ENCODE measurements at regions not wholly inside any gene's neighbourhood (a gene's known extent, or its start where the extent isn't known, plus 50 kb on each side); places are given as distances from the start of the nearest gene placed in this dataset.

GRCh38 chr4:116385583-116385982, 699.8 kb downstream of the TRAM1L1 start:
- Histone ChIP-seq H3K79me1 (replicated peaks; ENCODE audit: low read length, poor library complexity, severe bottlenecking) (no peaks in the 10 kb centered on the region), H2BK5ac (ENCODE audit: low read depth, low read length, poor library complexity, severe bottlenecking) (no peak overlapping the region), H2BK15ac (ENCODE audit: low read depth, poor library complexity, severe bottlenecking) (no peak overlapping the region), H4K8ac (ENCODE audit: low read length) (no peak overlapping the region), H3K18ac (ENCODE audit: low read depth in 1 of 2, low read length in 2 of 2) (no peak overlapping the region), H3K23ac (ENCODE audit: low read length in 2 of 2) (no peak overlapping the region), H3K27me3 (ENCODE audit: control insufficient read depth in 1 of 2, insufficient read depth in 1 of 2, low read length in 2 of 2) (no peaks in the 10 kb centered on the region), H2AK5ac (ENCODE audit: low read length, severe bottlenecking) (no peak overlapping the region), H3K4me3 (ENCODE audit: insufficient read depth in 1 of 2, low read depth in 1 of 2, low read length in 2 of 2) (no peak overlapping the region), H2BK120ac (ENCODE audit: low read depth, low read length) (no peak overlapping the region), H2BK12ac (ENCODE audit: low read length in 2 of 2) (no peak overlapping the region), H3K9ac (ENCODE audit: low read length) (no peak overlapping the region), H3K27ac (ENCODE audit: low read length, poor library complexity, severe bottlenecking) (no peak overlapping the region), H3K9me3 (ENCODE audit: control insufficient read depth, low read length) (no peaks in the 10 kb centered on the region), H3K4me2 (ENCODE audit: low read length, poor library complexity, severe bottlenecking) (no peak overlapping the region), H3K14ac (ENCODE audit: low read length in 2 of 2) (no peak overlapping the region), H4K91ac (ENCODE audit: low read length) (no peak overlapping the region), H3K36me3 (ENCODE audit: control insufficient read depth in 1 of 2, insufficient read depth in 2 of 2, low read depth in 1 of 2, low read length in 2 of 2) (no peaks in the 10 kb centered on the region), H2AFZ (ENCODE audit: low read depth, low read length) (no peak overlapping the region), H3K4me1 (ENCODE audit: control insufficient read depth, insufficient read depth, low read depth, low read length) (no peaks in the 10 kb centered on the region), H3K4ac (ENCODE audit: low read depth in 1 of 2, low read length in 2 of 2) (no peak overlapping the region)
- DNase-seq, result no peak
- WGBS, result 97% methylated on average over 4 of the region's 6 CpGs

GRCh38 chr4:116374815-116375214, 710.6 kb downstream of the TRAM1L1 start:
- no peak overlapping the region for H3K14ac ChIP-seq (ENCODE audit: low read length in 2 of 2)
- no peak overlapping the region for H3K4me3 ChIP-seq (ENCODE audit: insufficient read depth in 1 of 2, low read depth in 1 of 2, low read length in 2 of 2)
- H3K4me1 ChIP-seq (ENCODE audit: control insufficient read depth, insufficient read depth, low read depth, low read length), result no peaks in the 10 kb centered on the region
- WGBS, result 91% methylated on average over 1 of the region's 3 CpGs
- H2BK15ac ChIP-seq (ENCODE audit: low read depth, poor library complexity, severe bottlenecking), result no peak overlapping the region
- no peak overlapping the region for H2AK5ac ChIP-seq (ENCODE audit: low read length, severe bottlenecking)
- no peak overlapping the region for H3K4me2 ChIP-seq (ENCODE audit: low read length, poor library complexity, severe bottlenecking)
- no peaks in the 10 kb centered on the region for H3K27me3 ChIP-seq (ENCODE audit: control insufficient read depth in 1 of 2, insufficient read depth in 1 of 2, low read length in 2 of 2)
- H3K36me3 ChIP-seq (ENCODE audit: control insufficient read depth in 1 of 2, insufficient read depth in 2 of 2, low read depth in 1 of 2, low read length in 2 of 2), result no peaks in the 10 kb centered on the region
- H3K4ac ChIP-seq (ENCODE audit: low read depth in 1 of 2, low read length in 2 of 2), result no peak overlapping the region
- no peak overlapping the region for H3K27ac ChIP-seq (ENCODE audit: low read length, poor library complexity, severe bottlenecking)
- H3K18ac ChIP-seq (ENCODE audit: low read depth in 1 of 2, low read length in 2 of 2), result no peak overlapping the region
- H4K8ac ChIP-seq (ENCODE audit: low read length), result no peak overlapping the region
- H2BK12ac ChIP-seq (ENCODE audit: low read length in 2 of 2), result no peak overlapping the region
- H3K9ac ChIP-seq (ENCODE audit: low read length), result no peak overlapping the region
- no peak overlapping the region for H2BK5ac ChIP-seq (ENCODE audit: low read depth, low read length, poor library complexity, severe bottlenecking)
- H3K9me3 ChIP-seq (ENCODE audit: control insufficient read depth, low read length), result no peaks in the 10 kb centered on the region
- H3K79me1 ChIP-seq (replicated peaks; ENCODE audit: low read length, poor library complexity, severe bottlenecking), result no peaks in the 10 kb centered on the region
- no peak overlapping the region for H3K23ac ChIP-seq (ENCODE audit: low read length in 2 of 2)
- H4K91ac ChIP-seq (ENCODE audit: low read length), result no peak overlapping the region
- no peak overlapping the region for H2BK120ac ChIP-seq (ENCODE audit: low read depth, low read length)
- H2AFZ ChIP-seq (ENCODE audit: low read depth, low read length), result no peak overlapping the region
- no peak for DNase-seq

- no peak overlapping the region for H4K8ac ChIP-seq (ENCODE audit: low read length)
- H3K4me1 ChIP-seq (ENCODE audit: control insufficient read depth, insufficient read depth, low read depth, low read length), result no peaks in the 10 kb centered on the region
- no peak overlapping the region for H4K91ac ChIP-seq (ENCODE audit: low read length)
- H3K36me3 ChIP-seq (ENCODE audit: control insufficient read depth in 1 of 2, insufficient read depth in 2 of 2, low read depth in 1 of 2, low read length in 2 of 2), result no peaks in the 10 kb centered on the region
- no peak overlapping the region for H2AK5ac ChIP-seq (ENCODE audit: low read length, severe bottlenecking)
- no peak overlapping the region for H2BK15ac ChIP-seq (ENCODE audit: low read depth, poor library complexity, severe bottlenecking)
- DNase-seq, result no peak
- H3K18ac ChIP-seq (ENCODE audit: low read depth in 1 of 2, low read length in 2 of 2), result no peak overlapping the region
- H3K4ac ChIP-seq (ENCODE audit: low read depth in 1 of 2, low read length in 2 of 2), result no peak overlapping the region
- H3K4me3 ChIP-seq (ENCODE audit: insufficient read depth in 1 of 2, low read depth in 1 of 2, low read length in 2 of 2), result no peak overlapping the region
- no peak overlapping the region for H3K23ac ChIP-seq (ENCODE audit: low read length in 2 of 2)
- no peak overlapping the region for H2BK5ac ChIP-seq (ENCODE audit: low read depth, low read length, poor library complexity, severe bottlenecking)
- H3K27ac ChIP-seq (ENCODE audit: low read length, poor library complexity, severe bottlenecking), result no peak overlapping the region
- H3K14ac ChIP-seq (ENCODE audit: low read length in 2 of 2), result no peak overlapping the region
- no peak overlapping the region for H2BK120ac ChIP-seq (ENCODE audit: low read depth, low read length)
- no peaks in the 10 kb centered on the region for H3K79me1 ChIP-seq (replicated peaks; ENCODE audit: low read length, poor library complexity, severe bottlenecking)
- H2AFZ ChIP-seq (ENCODE audit: low read depth, low read length), result no peak overlapping the region
- no peak overlapping the region for H3K9ac ChIP-seq (ENCODE audit: low read length)
- no peaks in the 10 kb centered on the region for H3K27me3 ChIP-seq (ENCODE audit: control insufficient read depth in 1 of 2, insufficient read depth in 1 of 2, low read length in 2 of 2)
- no peak overlapping the region for H3K4me2 ChIP-seq (ENCODE audit: low read length, poor library complexity, severe bottlenecking)
- H3K9me3 ChIP-seq (ENCODE audit: control insufficient read depth, low read length), result no peaks in the 10 kb centered on the region
- no peak overlapping the region for H2BK12ac ChIP-seq (ENCODE audit: low read length in 2 of 2)
Observed at GRCh38 chr4:116362583-116362982, 722.8 kb downstream of the TRAM1L1 start.

GRCh38 chr4:116361790-116362189, 723.6 kb downstream of the TRAM1L1 start:
- Histone ChIP-seq H4K91ac (ENCODE audit: low read length) (no peak overlapping the region), H2BK5ac (ENCODE audit: low read depth, low read length, poor library complexity, severe bottlenecking) (no peak overlapping the region), H2AFZ (ENCODE audit: low read depth, low read length) (no peak overlapping the region), H3K18ac (ENCODE audit: low read depth in 1 of 2, low read length in 2 of 2) (no peak overlapping the region), H2AK5ac (ENCODE audit: low read length, severe bottlenecking) (no peak overlapping the region), H3K27me3 (ENCODE audit: control insufficient read depth in 1 of 2, insufficient read depth in 1 of 2, low read length in 2 of 2) (no peaks in the 10 kb centered on the region), H3K36me3 (ENCODE audit: control insufficient read depth in 1 of 2, insufficient read depth in 2 of 2, low read depth in 1 of 2, low read length in 2 of 2) (no peaks in the 10 kb centered on the region), H3K4me3 (ENCODE audit: insufficient read depth in 1 of 2, low read depth in 1 of 2, low read length in 2 of 2) (no peak overlapping the region), H3K4me1 (ENCODE audit: control insufficient read depth, insufficient read depth, low read depth, low read length) (no peaks in the 10 kb centered on the region), H3K79me1 (replicated peaks; ENCODE audit: low read length, poor library complexity, severe bottlenecking) (no peaks in the 10 kb centered on the region), H3K23ac (ENCODE audit: low read length in 2 of 2) (no peak overlapping the region), H2BK120ac (ENCODE audit: low read depth, low read length) (no peak overlapping the region), H4K8ac (ENCODE audit: low read length) (no peak overlapping the region), H2BK12ac (ENCODE audit: low read length in 2 of 2) (no peak overlapping the region), H3K9ac (ENCODE audit: low read length) (no peak overlapping the region), H2BK15ac (ENCODE audit: low read depth, poor library complexity, severe bottlenecking) (no peak overlapping the region), H3K4me2 (ENCODE audit: low read length, poor library complexity, severe bottlenecking) (no peak overlapping the region), H3K14ac (ENCODE audit: low read length in 2 of 2) (no peak overlapping the region), H3K9me3 (ENCODE audit: control insufficient read depth, low read length) (no peaks in the 10 kb centered on the region), H3K4ac (ENCODE audit: low read depth in 1 of 2, low read length in 2 of 2) (no peak overlapping the region), H3K27ac (ENCODE audit: low read length, poor library complexity, severe bottlenecking) (no peak overlapping the region)
- WGBS, result 74% methylated on average over 4 of the region's 4 CpGs
- no peak for DNase-seq
